ENCODE measurements at regions not wholly inside any gene's neighbourhood (a gene's known extent, or its start where the extent isn't known, plus 50 kb on each side); places are given as distances from the start of the nearest gene placed in this dataset.
"Not testable (repeated sequence)": the region's sequence is repeated elsewhere in the genome, so short reads cannot be mapped to it uniquely, and the experiment has no call there.

GRCh38 chr16:75861311-75862097 lies 135.2 kb upstream of the CPHXL start:
- H3K36me3 Mint-ChIP-seq (ENCODE audit: low read depth), result no peaks in the 10 kb centered on the region
- H3K27me3 Mint-ChIP-seq, result no peaks in the 10 kb centered on the region
- no peaks in the 10 kb centered on the region for H3K9me3 Mint-ChIP-seq
- H3K4me1 Mint-ChIP-seq (ENCODE audit: low read depth), result no peaks in the 10 kb centered on the region
- H3K4me3 Mint-ChIP-seq, result no peak overlapping the region
- intact Hi-C loops (cut with micrococcal nuclease), result loop anchor here (10.0 kb wide), 1 partner anchor 57 kb away; no protein-coding TSS in a partner anchor
- no peak overlapping the region for H3K27ac Mint-ChIP-seq

- no peaks in the 10 kb centered on the region for H3K9me3 Mint-ChIP-seq
- H3K27ac Mint-ChIP-seq, result no peak overlapping the region
- intact Hi-C loops (cut with micrococcal nuclease), result loop anchor here (10.0 kb wide), 1 partner anchor 57 kb away; no protein-coding TSS in a partner anchor
- no peaks in the 10 kb centered on the region for H3K27me3 Mint-ChIP-seq
- H3K36me3 Mint-ChIP-seq (ENCODE audit: low read depth), result no peaks in the 10 kb centered on the region
- no peaks in the 10 kb centered on the region for H3K4me1 Mint-ChIP-seq (ENCODE audit: low read depth)
- no peak overlapping the region for H3K4me3 Mint-ChIP-seq
Observed at GRCh38 chr16:75862098-75862386, 135.8 kb upstream of the CPHXL start.

- H3K36me3 Mint-ChIP-seq (ENCODE audit: low read depth), result no peaks in the 10 kb centered on the region
- no peaks in the 10 kb centered on the region for H3K9me3 Mint-ChIP-seq
- intact Hi-C loops (cut with micrococcal nuclease), result loop anchor here (10.0 kb wide), 1 partner anchor 59 kb away; no protein-coding TSS in a partner anchor
- no peak overlapping the region for H3K27ac Mint-ChIP-seq
- no peaks in the 10 kb centered on the region for H3K27me3 Mint-ChIP-seq
- H3K4me3 Mint-ChIP-seq, result no peak overlapping the region
- H3K4me1 Mint-ChIP-seq (ENCODE audit: low read depth), result no peaks in the 10 kb centered on the region
Observed at GRCh38 chr16:75864243-75864642, 138.0 kb upstream of the CPHXL start.

- Mint-ChIP-seq H3K4me1 (ENCODE audit: low read depth) (no peaks in the 10 kb centered on the region), H3K36me3 (ENCODE audit: low read depth) (no peaks in the 10 kb centered on the region), H3K27ac (no peak overlapping the region), H3K27me3 (no peaks in the 10 kb centered on the region), H3K4me3 (no peak overlapping the region), H3K9me3 (no peaks in the 10 kb centered on the region)
- intact Hi-C loops (cut with micrococcal nuclease), result loop anchor here (10.0 kb wide), 1 partner anchor 61 kb away; no protein-coding TSS in a partner anchor
Observed at GRCh38 chr16:75865736-75866135, 139.4 kb upstream of the CPHXL start.

- no peaks in the 10 kb centered on the region for H3K9me3 Mint-ChIP-seq
- no peaks in the 10 kb centered on the region for H3K27me3 Mint-ChIP-seq
- intact Hi-C loops (cut with micrococcal nuclease), result loop anchor here (10.0 kb wide), 1 partner anchor 64 kb away; no protein-coding TSS in a partner anchor
- H3K36me3 Mint-ChIP-seq (ENCODE audit: low read depth), result no peaks in the 10 kb centered on the region
- H3K4me1 Mint-ChIP-seq (ENCODE audit: low read depth), result no peaks in the 10 kb centered on the region
- H3K27ac Mint-ChIP-seq, result no peak overlapping the region
- no peak overlapping the region for H3K4me3 Mint-ChIP-seq
Observed at GRCh38 chr16:75868636-75869632, 142.6 kb upstream of the CPHXL start.

GRCh38 chr16:75881280-75881679 lies 155.0 kb upstream of the CPHXL start:
- not testable (repeated sequence) for H3K36me3 Mint-ChIP-seq (ENCODE audit: low read depth)

GRCh38 chr16:75899163-75899562 lies 172.9 kb upstream of the CPHXL start:
- intact Hi-C loops (cut with micrococcal nuclease), result no loop called here
- Mint-ChIP-seq H3K27me3 (no peaks in the 10 kb centered on the region), H3K27ac (no peak overlapping the region), H3K4me3 (no peak overlapping the region), H3K4me1 (ENCODE audit: low read depth) (no peaks in the 10 kb centered on the region), H3K36me3 (ENCODE audit: low read depth) (no peaks in the 10 kb centered on the region), H3K9me3 (no peaks in the 10 kb centered on the region)

More at GRCh38 chr16:75881280-75881679, 155.0 kb upstream of the CPHXL start:
- H3K9me3 Mint-ChIP-seq; H3K27me3 Mint-ChIP-seq; intact Hi-C loops (cut with micrococcal nuclease); H3K27ac Mint-ChIP-seq; H3K4me3 Mint-ChIP-seq; H3K4me1 Mint-ChIP-seq (ENCODE audit: low read depth): not testable (repeated sequence)

GRCh38 chr16:75908331-75909117 lies 182.2 kb upstream of the CPHXL start:
- Mint-ChIP-seq H3K4me1 (ENCODE audit: low read depth) (no peaks in the 10 kb centered on the region), H3K9me3 (no peaks in the 10 kb centered on the region), H3K4me3 (no peak overlapping the region), H3K36me3 (ENCODE audit: low read depth) (no peaks in the 10 kb centered on the region), H3K27ac (no peak overlapping the region), H3K27me3 (no peaks in the 10 kb centered on the region)
- intact Hi-C loops (cut with micrococcal nuclease), result no loop called here

GRCh38 chr16:75909746-75910145 lies 183.5 kb upstream of the CPHXL start:
- Mint-ChIP-seq H3K4me1 (ENCODE audit: low read depth) (no peaks in the 10 kb centered on the region), H3K27ac (no peak overlapping the region), H3K4me3 (no peak overlapping the region), H3K27me3 (no peaks in the 10 kb centered on the region), H3K36me3 (ENCODE audit: low read depth) (no peaks in the 10 kb centered on the region), H3K9me3 (no peaks in the 10 kb centered on the region)
- intact Hi-C loops (cut with micrococcal nuclease), result no loop called here

- intact Hi-C loops (cut with micrococcal nuclease), result no loop called here
- no peak overlapping the region for H3K4me3 Mint-ChIP-seq
- H3K4me1 Mint-ChIP-seq (ENCODE audit: low read depth), result no peaks in the 10 kb centered on the region
- H3K27me3 Mint-ChIP-seq, result no peaks in the 10 kb centered on the region
- H3K9me3 Mint-ChIP-seq, result no peaks in the 10 kb centered on the region
- H3K27ac Mint-ChIP-seq, result no peak overlapping the region
- no peaks in the 10 kb centered on the region for H3K36me3 Mint-ChIP-seq (ENCODE audit: low read depth)
Observed at GRCh38 chr16:75911896-75912295, 185.6 kb upstream of the CPHXL start.

GRCh38 chr16:75913958-75914357 lies 187.7 kb upstream of the CPHXL start:
- Mint-ChIP-seq H3K27ac (no peak overlapping the region), H3K9me3 (no peaks in the 10 kb centered on the region), H3K27me3 (no peaks in the 10 kb centered on the region), H3K36me3 (ENCODE audit: low read depth) (no peaks in the 10 kb centered on the region), H3K4me1 (ENCODE audit: low read depth) (no peaks in the 10 kb centered on the region), H3K4me3 (no peak overlapping the region)
- intact Hi-C loops (cut with micrococcal nuclease), result no loop called here

GRCh38 chr16:75916451-75916850 lies 190.2 kb upstream of the CPHXL start:
- Mint-ChIP-seq H3K36me3 (ENCODE audit: low read depth) (no peaks in the 10 kb centered on the region), H3K27ac (no peak overlapping the region), H3K4me1 (ENCODE audit: low read depth) (no peaks in the 10 kb centered on the region), H3K4me3 (no peak overlapping the region), H3K9me3 (no peaks in the 10 kb centered on the region), H3K27me3 (no peaks in the 10 kb centered on the region)
- intact Hi-C loops (cut with micrococcal nuclease), result no loop called here

GRCh38 chr16:75918109-75918508 lies 191.8 kb upstream of the CPHXL start:
- intact Hi-C loops (cut with micrococcal nuclease), result no loop called here
- H3K27ac Mint-ChIP-seq, result no peak overlapping the region
- no peak overlapping the region for H3K4me3 Mint-ChIP-seq
- H3K36me3 Mint-ChIP-seq (ENCODE audit: low read depth), result no peaks in the 10 kb centered on the region
- H3K9me3 Mint-ChIP-seq, result no peaks in the 10 kb centered on the region
- no peaks in the 10 kb centered on the region for H3K4me1 Mint-ChIP-seq (ENCODE audit: low read depth)
- no peaks in the 10 kb centered on the region for H3K27me3 Mint-ChIP-seq
